ENCODE measurements at regions not wholly inside any gene's neighbourhood (a gene's known extent, or its start where the extent isn't known, plus 50 kb on each side); places are given as distances from the start of the nearest gene placed in this dataset.
"Not testable (repeated sequence)": the region's sequence is repeated elsewhere in the genome, so short reads cannot be mapped to it uniquely, and the experiment has no call there.

DNA sequence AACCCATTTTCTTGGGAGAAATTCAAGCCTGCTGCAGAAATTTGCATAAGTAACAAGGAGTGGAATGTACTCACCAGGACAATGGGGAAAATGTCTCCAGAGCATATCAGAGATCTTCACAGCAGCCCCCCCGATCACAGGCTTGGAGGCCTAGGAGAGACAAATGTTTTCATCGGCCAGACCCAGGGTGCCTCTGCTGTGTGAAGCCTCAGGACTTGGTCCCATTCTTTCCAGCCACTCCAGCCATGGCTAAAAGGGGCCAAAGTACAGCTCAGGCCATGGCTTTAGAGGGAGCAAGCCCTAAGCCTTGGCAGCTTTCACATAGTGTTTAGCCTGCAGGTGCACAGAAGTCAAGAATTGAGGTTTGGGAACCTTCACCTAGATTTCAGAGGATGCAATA lies 1463.0 kb downstream of the HACE1 start:
- DNase-seq, result no peak

DNA sequence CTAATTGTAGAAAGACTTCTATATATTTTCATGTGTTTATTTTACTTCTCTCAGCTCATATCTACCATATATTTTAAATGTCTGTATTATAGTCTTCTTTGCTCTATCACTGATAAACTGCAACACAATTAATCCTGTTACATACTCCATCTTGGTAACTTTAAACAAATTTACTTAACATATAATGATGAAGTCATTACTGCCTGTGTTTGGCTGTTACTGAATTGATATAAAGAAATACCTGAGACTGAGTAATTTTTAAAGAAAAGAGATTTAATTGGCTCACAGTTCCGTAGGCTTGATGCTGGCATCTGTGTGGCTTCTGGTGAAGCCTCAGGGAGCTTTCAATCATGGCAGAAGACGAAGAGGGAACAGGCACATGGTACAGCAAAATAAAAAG lies 1480.4 kb downstream of the HACE1 start:
- no peak for DNase-seq

GRCh38 chr6:103367212-103367611 lies 1492.5 kb downstream of the HACE1 start:
- DNase-seq, result no peak

- peak in 2 of 58 donors; percentile 3 to 9 for DNase-seq
Measured at GRCh38 chr6:103356531-103356930, 1503.2 kb downstream of the HACE1 start.

DNA sequence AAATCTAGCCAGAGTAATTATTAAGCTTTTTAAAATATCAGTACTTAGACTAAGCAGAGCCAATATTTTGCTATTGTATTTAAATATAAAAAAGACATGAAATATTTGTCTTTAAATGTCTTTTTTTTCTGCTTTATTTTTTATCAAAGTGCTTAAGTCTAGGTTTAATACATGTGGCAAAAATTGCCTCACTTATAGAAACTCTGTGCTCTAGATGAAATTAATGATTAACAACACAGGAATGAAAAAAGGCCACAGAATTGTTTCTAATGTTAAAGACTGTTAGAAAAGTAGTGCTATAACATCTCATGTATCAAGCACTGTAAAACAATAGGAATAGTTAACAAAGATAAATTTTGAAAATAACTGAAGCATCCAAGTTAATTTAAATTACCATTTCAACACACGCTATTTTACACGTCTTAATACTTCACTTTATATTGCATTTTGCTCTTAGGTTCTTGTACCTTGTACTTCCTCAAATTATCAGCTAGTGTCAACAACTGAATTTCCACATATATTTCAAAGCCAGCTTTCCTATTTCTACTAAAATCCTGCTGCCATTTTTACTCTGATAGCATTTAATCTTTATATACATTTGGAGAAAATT lies 1515.1 kb downstream of the HACE1 start:
- no peak for DNase-seq

DNA sequence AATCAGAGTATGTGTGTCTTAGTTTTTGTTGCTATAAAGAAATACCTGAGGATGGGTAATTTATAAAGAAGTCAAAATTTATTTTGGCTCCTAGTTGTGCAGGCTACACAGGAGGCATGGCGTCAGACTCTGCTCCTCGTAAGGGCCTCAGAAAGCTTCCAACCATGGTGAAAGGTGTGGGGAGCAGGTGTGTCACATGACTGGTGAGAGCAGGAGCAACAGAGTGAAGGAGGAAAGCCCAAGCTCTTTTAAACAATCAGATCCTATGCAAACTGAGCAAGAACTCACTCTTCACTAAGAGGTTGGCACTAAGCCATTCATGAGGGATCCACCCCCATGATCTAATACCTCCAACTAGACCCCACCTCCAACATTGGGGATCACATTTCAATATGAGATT lies 1524.3 kb downstream of the HACE1 start:
- no peak for DNase-seq

DNA sequence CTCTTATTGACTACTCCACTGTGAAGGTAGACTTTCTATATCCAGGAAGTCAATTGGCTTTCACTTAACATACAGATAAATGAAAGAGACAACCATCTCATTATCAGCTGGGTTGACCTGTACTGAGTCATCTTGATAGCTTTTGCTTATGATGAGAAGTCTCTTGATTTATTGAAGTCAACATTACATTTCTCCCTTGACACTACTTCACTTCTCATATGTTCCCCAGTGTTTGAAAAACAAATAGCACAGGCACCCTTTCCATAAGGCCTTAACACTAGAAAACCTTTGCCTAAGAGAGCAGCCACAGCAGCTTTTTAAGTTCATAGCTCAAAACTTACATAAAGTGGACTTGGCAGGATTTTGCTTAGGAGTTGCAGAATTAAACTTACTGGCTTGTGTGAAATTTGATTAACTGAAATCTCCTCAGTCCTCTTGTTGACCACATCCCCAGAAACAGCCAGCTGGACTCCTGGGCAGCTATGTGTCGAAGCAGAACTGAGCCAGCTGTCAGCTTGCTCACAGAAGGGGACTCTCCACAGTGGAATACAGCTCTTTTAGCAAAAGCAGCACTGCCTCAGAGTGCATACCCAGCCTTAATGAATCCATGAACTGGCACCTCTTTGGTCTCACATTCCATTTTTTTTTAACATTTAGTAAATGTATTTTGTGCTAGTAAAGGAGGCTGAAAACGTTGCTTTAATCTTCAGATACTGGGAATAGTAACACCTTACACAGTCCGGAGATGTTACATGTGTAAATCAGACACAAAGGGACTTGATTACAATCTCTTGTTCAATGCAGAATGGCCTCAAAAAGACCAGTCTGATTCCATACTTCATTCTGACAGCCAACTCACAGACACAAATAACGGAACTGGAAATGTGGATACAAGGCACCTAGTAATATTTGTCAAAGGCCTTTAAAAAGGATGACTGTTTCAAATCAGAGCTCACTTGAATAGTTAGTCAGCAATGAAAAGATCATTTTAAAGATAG lies 1532.7 kb downstream of the HACE1 start:
- peak in 20 of 58 donors; percentile 1 to 45 (median 4) for DNase-seq

GRCh38 chr6:103313432-103313831 lies 1546.3 kb downstream of the HACE1 start:
- DNase-seq, result no peak

GRCh38 chr6:103294376-103294775 lies 1565.3 kb downstream of the HACE1 start:
- DNase-seq, result not testable (repeated sequence)

- DNase-seq, result no peak
Measured at GRCh38 chr6:103284835-103285234, 1574.9 kb downstream of the HACE1 start.

- no peak for DNase-seq
Measured at GRCh38 chr6:103280417-103280816, 1579.3 kb downstream of the HACE1 start.

- no peak for DNase-seq
Measured at GRCh38 chr6:103277936-103278335, 1581.8 kb downstream of the HACE1 start.

- DNase-seq, result peak in 1 of 58 donors; percentile 25
Measured at GRCh38 chr6:103273048-103273447, 1586.7 kb downstream of the HACE1 start.

GRCh38 chr6:103269581-103269980 lies 1590.1 kb downstream of the HACE1 start:
- no peak for DNase-seq

- DNase-seq, result no peak
Measured at GRCh38 chr6:103268335-103268734, 1591.4 kb downstream of the HACE1 start.

- no peak for DNase-seq
Measured at GRCh38 chr6:103264020-103264419, 1595.7 kb downstream of the HACE1 start.

DNA sequence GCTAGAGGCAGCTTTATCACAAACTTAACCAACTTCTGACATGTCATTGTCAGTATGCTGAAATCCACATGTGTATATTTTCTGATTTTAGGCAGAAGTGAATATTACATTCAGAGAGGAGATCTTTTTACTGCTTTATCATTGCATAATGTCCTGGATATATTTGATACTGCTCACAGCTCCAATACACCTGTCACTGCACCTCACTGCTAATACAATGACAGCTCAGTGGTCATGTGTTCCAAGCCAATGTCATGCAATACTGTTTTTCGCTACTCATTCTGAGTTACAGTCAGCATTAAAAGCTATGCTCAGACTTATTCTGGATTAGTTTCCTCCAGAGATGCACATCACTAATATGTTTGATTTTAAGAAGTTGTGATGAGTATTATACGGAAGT lies 1604.6 kb downstream of the HACE1 start:
- DNase-seq, result no peak

GRCh38 chr6:103236923-103237322 lies 1622.8 kb downstream of the HACE1 start:
- no peak for DNase-seq

- no peak for DNase-seq
Measured at GRCh38 chr6:103231181-103231580, 1628.5 kb downstream of the HACE1 start.

DNA sequence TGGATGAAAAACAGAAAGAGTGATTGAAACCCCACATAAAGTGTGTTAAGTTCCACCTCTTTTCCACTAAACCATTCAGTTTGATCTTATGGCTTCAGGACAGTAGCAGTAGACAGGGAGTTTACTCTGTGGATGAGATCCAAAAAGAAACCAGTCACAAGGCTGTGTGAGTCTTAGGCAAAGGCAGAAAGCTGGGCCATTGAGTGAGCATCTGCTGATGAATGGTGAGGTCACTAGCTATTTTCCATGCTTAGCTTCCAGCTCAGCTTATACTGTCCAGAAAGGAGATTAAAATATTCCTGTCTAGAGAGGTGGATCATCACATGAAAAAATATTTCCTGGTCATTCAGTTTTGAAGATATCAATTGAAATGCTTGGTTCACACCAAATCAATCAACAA lies 1643.9 kb downstream of the HACE1 start:
- DNase-seq, result no peak

- DNase-seq, result no peak
Measured at GRCh38 chr6:103210686-103211085, 1649.0 kb downstream of the HACE1 start.

GRCh38 chr6:103198386-103198785 lies 1661.3 kb downstream of the HACE1 start:
- DNase-seq, result no peak

DNA sequence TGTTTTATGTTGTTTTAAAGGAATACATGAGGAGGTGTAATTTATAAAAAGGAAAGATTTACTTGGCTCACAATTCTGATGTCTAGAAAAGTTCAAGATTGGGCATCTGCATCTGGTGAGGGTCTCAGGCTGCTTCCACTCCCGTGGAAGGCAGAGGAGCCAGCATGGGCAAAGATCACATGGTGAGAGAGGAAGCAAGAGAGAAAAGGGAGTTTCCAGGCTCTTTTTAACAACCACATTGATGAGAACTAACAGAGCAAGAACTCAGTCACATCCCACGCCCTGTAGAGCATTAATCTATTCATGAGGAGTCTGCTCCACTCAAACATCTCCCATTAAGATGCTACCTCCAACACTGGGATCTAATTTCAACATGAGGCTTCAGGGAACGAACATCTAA lies 1666.3 kb downstream of the HACE1 start:
- DNase-seq, result no peak

All from anterior cingulate cortex (tissue), 58 donors.